ENCODE measurements at regions not wholly inside any gene's neighbourhood (a gene's known extent, or its start where the extent isn't known, plus 50 kb on each side); places are given as distances from the start of the nearest gene placed in this dataset.

DNA sequence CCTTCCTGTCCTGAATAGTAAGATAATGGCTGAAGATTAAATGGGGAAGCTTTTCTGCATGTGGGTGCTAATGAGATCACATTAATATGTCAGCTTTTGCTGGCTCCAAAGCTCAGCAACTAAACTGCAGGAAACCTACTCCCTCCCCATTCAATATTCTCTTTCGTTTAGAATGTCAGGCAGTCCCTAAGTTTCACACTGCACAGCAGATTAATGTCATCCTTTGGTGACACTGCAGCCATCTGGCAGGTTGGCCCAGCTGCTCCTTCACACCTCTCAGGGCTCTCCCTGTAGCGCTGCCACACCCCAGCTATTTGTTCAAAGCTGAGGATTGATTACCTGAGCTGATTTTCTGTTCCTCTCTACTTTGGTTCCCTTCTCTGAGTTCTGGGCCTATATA, 110.5 kb downstream of the KDR start:
- TF ChIP-seq, protein P1, sequence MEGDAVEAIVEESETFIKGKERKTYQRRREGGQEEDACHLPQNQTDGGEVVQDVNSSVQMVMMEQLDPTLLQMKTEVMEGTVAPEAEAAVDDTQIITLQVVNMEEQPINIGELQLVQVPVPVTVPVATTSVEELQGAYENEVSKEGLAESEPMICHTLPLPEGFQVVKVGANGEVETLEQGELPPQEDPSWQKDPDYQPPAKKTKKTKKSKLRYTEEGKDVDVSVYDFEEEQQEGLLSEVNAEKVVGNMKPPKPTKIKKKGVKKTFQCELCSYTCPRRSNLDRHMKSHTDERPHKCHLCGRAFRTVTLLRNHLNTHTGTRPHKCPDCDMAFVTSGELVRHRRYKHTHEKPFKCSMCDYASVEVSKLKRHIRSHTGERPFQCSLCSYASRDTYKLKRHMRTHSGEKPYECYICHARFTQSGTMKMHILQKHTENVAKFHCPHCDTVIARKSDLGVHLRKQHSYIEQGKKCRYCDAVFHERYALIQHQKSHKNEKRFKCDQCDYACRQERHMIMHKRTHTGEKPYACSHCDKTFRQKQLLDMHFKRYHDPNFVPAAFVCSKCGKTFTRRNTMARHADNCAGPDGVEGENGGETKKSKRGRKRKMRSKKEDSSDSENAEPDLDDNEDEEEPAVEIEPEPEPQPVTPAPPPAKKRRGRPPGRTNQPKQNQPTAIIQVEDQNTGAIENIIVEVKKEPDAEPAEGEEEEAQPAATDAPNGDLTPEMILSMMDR (IDR thresholded peaks at IDR 0.05) = no peak
- no peak for TF ChIP-seq POLR2AphosphoS5 (IDR thresholded peaks at IDR 0.05; ENCODE audit: low read depth, low read length)
- no peak for TF ChIP-seq TCF7L2 (IDR thresholded peaks at IDR 0.05; ENCODE audit: low read depth, low read length)
- TF ChIP-seq, protein P2, sequence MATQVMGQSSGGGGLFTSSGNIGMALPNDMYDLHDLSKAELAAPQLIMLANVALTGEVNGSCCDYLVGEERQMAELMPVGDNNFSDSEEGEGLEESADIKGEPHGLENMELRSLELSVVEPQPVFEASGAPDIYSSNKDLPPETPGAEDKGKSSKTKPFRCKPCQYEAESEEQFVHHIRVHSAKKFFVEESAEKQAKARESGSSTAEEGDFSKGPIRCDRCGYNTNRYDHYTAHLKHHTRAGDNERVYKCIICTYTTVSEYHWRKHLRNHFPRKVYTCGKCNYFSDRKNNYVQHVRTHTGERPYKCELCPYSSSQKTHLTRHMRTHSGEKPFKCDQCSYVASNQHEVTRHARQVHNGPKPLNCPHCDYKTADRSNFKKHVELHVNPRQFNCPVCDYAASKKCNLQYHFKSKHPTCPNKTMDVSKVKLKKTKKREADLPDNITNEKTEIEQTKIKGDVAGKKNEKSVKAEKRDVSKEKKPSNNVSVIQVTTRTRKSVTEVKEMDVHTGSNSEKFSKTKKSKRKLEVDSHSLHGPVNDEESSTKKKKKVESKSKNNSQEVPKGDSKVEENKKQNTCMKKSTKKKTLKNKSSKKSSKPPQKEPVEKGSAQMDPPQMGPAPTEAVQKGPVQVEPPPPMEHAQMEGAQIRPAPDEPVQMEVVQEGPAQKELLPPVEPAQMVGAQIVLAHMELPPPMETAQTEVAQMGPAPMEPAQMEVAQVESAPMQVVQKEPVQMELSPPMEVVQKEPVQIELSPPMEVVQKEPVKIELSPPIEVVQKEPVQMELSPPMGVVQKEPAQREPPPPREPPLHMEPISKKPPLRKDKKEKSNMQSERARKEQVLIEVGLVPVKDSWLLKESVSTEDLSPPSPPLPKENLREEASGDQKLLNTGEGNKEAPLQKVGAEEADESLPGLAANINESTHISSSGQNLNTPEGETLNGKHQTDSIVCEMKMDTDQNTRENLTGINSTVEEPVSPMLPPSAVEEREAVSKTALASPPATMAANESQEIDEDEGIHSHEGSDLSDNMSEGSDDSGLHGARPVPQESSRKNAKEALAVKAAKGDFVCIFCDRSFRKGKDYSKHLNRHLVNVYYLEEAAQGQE (IDR thresholded peaks at IDR 0.05; ENCODE audit: insufficient read depth in 1 of 2, low read depth in 2 of 2, low read length in 1 of 2) = no peak

All from Panc1 (cell line).